Mammary epithelial cell (primary cell): ENCODE measurements at regions not wholly inside any gene's neighbourhood (a gene's known extent, or its start where the extent isn't known, plus 50 kb on each side); places are given as distances from the start of the nearest gene placed in this dataset.

ENCODE experiments used
- EZH2 ChIP-seq: IDR thresholded peaks from 2 replicates; pipeline ENCODE4 v1.6.1; 2012; ENCODE audit warnings: low read length, inconsistent platforms, borderline replicate concordance
- TF ChIP-seq, protein P1 (sequence below), 2 donors: IDR thresholded peaks in 1 of 2; conservative IDR thresholded peaks in 1 of 2; 2 replicates each; pipeline ENCODE4 v1.5.1; 2011 to 2012; ENCODE audit warnings: inconsistent platforms in 2 of 2, low read length in 2 of 2, mild to moderate bottlenecking in 2 of 2, control low read depth in 1 of 2, low read depth in 1 of 2; ENCODE audit not compliant: insufficient read depth in 1 of 2; ENCODE audit errors: extremely low read depth in 1 of 2

DNA sequence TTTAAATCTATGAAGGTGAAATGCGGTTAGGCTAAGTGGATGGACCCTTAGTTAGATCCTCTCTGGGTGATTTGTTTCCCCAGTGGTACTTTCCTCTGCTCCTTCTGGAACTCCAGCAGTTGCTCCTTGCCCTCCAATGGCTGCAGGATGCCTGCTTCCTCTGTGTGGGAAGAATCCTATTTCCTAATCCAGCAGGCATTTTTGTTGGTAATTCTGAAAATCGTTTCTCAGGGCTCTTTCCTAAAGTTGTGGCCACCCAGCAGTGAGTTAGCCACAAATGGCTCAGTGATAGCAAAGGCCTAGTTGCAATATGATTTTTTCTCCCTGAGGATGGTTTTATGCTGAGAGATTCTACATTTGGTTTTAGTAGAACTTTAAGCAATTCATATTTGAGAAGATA is 332.3 kb upstream of the C2CD4B start:
- TF ChIP-seq EZH2 = no peak
- TF ChIP-seq, protein P1, sequence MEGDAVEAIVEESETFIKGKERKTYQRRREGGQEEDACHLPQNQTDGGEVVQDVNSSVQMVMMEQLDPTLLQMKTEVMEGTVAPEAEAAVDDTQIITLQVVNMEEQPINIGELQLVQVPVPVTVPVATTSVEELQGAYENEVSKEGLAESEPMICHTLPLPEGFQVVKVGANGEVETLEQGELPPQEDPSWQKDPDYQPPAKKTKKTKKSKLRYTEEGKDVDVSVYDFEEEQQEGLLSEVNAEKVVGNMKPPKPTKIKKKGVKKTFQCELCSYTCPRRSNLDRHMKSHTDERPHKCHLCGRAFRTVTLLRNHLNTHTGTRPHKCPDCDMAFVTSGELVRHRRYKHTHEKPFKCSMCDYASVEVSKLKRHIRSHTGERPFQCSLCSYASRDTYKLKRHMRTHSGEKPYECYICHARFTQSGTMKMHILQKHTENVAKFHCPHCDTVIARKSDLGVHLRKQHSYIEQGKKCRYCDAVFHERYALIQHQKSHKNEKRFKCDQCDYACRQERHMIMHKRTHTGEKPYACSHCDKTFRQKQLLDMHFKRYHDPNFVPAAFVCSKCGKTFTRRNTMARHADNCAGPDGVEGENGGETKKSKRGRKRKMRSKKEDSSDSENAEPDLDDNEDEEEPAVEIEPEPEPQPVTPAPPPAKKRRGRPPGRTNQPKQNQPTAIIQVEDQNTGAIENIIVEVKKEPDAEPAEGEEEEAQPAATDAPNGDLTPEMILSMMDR (conservative IDR thresholded peaks at IDR 0.05 in 1 of 2, IDR thresholded peaks at IDR 0.05 in 1 of 2; ENCODE audit: extremely low read depth in 1 of 2, insufficient read depth in 1 of 2, low read depth in 1 of 2, low read length in 2 of 2) = no peak
